ENCODE measurements at regions not wholly inside any gene's neighbourhood (a gene's known extent, or its start where the extent isn't known, plus 50 kb on each side); places are given as distances from the start of the nearest gene placed in this dataset.

DNA sequence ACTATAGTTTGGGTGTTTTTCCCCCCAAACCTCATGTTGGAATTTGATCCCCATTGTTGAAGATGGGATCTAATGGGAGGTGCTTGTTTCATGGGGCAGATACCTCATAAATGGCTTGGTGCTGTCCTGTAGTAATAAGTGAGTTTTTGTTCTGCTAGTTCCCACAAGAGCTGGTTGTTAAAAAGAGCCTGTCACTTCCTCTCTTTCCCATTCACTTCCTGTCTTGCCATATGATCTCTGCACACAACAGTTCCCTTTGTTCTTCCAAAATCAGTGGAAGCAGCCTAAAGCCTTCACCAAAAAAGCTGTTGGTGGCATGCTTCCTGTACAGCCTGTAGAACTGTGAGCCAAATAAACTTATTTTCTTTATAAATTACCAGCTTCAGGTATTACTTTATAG is 768.2 kb upstream of the VRK2 start (continued):
- TF ChIP-seq CCAR2 (optimal IDR thresholded peaks at IDR 0.05; ENCODE audit: low read depth, low read length), result no peak
- TF ChIP-seq ZNF777 (CRISPR knock-in tag; IDR thresholded peaks at IDR 0.05), result no peak
- TF ChIP-seq, protein P1, sequence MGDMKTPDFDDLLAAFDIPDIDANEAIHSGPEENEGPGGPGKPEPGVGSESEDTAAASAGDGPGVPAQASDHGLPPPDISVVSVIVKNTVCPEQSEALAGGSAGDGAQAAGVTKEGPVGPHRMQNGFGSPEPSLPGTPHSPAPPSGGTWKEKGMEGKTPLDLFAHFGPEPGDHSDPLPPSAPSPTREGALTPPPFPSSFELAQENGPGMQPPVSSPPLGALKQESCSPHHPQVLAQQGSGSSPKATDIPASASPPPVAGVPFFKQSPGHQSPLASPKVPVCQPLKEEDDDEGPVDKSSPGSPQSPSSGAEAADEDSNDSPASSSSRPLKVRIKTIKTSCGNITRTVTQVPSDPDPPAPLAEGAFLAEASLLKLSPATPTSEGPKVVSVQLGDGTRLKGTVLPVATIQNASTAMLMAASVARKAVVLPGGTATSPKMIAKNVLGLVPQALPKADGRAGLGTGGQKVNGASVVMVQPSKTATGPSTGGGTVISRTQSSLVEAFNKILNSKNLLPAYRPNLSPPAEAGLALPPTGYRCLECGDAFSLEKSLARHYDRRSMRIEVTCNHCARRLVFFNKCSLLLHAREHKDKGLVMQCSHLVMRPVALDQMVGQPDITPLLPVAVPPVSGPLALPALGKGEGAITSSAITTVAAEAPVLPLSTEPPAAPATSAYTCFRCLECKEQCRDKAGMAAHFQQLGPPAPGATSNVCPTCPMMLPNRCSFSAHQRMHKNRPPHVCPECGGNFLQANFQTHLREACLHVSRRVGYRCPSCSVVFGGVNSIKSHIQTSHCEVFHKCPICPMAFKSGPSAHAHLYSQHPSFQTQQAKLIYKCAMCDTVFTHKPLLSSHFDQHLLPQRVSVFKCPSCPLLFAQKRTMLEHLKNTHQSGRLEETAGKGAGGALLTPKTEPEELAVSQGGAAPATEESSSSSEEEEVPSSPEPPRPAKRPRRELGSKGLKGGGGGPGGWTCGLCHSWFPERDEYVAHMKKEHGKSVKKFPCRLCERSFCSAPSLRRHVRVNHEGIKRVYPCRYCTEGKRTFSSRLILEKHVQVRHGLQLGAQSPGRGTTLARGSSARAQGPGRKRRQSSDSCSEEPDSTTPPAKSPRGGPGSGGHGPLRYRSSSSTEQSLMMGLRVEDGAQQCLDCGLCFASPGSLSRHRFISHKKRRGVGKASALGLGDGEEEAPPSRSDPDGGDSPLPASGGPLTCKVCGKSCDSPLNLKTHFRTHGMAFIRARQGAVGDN (CRISPR knock-in tag; IDR thresholded peaks at IDR 0.05), result no peak
- no peak for TF ChIP-seq NFYC (CRISPR knock-in tag; IDR thresholded peaks at IDR 0.05)
- no peak for TF ChIP-seq RFXANK (CRISPR knock-in tag; IDR thresholded peaks at IDR 0.05)
- TF ChIP-seq ATRX (CRISPR knock-in tag; IDR thresholded peaks at IDR 0.05; ENCODE audit: borderline replicate concordance), result no peak
- TF ChIP-seq, protein P2, sequence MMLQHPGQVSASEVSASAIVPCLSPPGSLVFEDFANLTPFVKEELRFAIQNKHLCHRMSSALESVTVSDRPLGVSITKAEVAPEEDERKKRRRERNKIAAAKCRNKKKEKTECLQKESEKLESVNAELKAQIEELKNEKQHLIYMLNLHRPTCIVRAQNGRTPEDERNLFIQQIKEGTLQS (CRISPR knock-in tag; IDR thresholded peaks at IDR 0.05), result no peak
- TF ChIP-seq CHD2 (IDR thresholded peaks at IDR 0.05; ENCODE audit: low read depth, low read length), result no peak

DNA sequence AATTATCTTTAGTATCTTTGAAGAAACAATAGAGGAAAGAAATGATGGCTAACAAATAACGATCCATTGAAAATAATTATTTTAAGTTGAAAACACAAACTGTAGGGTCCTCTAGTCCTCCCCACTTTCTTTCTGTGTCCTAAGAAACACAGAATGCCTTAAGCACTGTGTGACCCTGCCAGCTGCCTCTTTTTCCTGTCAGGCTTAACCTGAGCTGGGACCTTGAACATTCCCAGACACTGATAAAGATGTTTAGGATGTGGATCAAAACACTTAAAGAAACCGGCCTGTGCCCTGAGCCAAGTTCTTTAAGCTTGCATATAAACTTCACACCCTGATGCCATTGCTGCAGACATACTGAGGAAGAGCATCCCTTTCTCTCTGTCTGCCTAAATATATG is 755.4 kb upstream of the VRK2 start:
- Histone ChIP-seq H2AFZ (ENCODE audit: low read length) (no peak overlapping the region), H3K9me3 (ENCODE audit: low read length) (peaks cover 44% of the 10 kb centered on the region), H3K27me3 (ENCODE audit: control insufficient read depth in 1 of 2, insufficient read depth in 2 of 2, low read length in 2 of 2) (no peaks in the 10 kb centered on the region), H3K36me3 (replicated peaks in 1 of 2; ENCODE audit: control insufficient read depth in 1 of 2, insufficient read depth in 2 of 2, low read length in 2 of 2) (no peaks in the 10 kb centered on the region), H3K4me1 (ENCODE audit: insufficient read depth, low read length) (no peaks in the 10 kb centered on the region), H3K4me3 (replicated peaks in 1 of 3; ENCODE audit: insufficient read depth in 1 of 3, low read depth in 2 of 3, low read length in 3 of 3) (no peak overlapping the region), H3K9ac (ENCODE audit: insufficient read depth, low read depth, low read length) (no peak overlapping the region), H3K4me2 (ENCODE audit: low read depth, low read length) (no peak overlapping the region), H3K79me2 (ENCODE audit: insufficient read depth, low read length) (no peaks in the 10 kb centered on the region), H3K27ac (ENCODE audit: extremely low read length, insufficient read depth, low read length) (no peak overlapping the region), H4K20me1 (ENCODE audit: insufficient read depth, low read length) (no peaks in the 10 kb centered on the region)
- ChIA-PET POLR2A (no interaction called here), CTCF (ENCODE audit: low intra/inter-chr PET ratio, low total read pairs) (no interaction called here)
- no peak for FAIRE-seq
- 3% methylated on average over 2 of the region's 2 CpGs for WGBS (ENCODE audit: low lambda C conversion rate)
- no peak for DNase-seq (ENCODE audit: low spot score)
- intact Hi-C loops (cut with micrococcal nuclease; ENCODE audit: unreplicated experiment), result no loop called here
- ATAC-seq, result no peak
- TF ChIP-seq GTF3A (CRISPR knock-in tag; conservative IDR thresholded peaks at IDR 0.05), result no peak
- TF ChIP-seq HMGA1 (CRISPR knock-in tag; conservative IDR thresholded peaks at IDR 0.05), result no peak
- BruUV-seq (replicated peaks), result no TSS peak
- in situ Hi-C loops (cut with HindIII; ENCODE audit: extremely low pct_ligation_motif_present, low pct_unique_long_range_greater_than_20kb), result no loop called here
